ENCODE measurements at regions not wholly inside any gene's neighbourhood (a gene's known extent, or its start where the extent isn't known, plus 50 kb on each side); places are given as distances from the start of the nearest gene placed in this dataset.
A peak's percentile ranks its signal among the peaks of the same experiment; 100 is the strongest.
"Not testable (repeated sequence)": the region's sequence is repeated elsewhere in the genome, so short reads cannot be mapped to it uniquely, and the experiment has no call there.

DNA sequence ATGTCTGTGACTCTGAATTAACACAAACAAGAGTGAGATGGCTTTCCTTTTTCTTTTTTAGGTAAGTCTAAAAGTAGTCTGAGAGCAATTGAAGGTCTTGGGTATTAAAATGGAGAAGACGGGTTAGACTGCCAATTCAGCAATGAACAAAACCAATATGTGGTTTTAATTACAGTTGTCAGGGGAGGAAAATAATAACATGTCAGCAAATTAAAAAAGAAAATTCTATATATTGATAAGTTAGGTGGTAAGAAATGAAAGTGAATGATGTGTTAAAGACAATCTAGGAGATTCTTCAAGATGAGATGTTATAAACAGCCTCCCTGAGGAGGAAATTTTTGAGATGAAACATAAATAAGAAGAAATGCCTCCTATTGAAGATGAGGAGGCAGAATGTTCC lies 150.6 kb upstream of the HSF2 start:
- no peak for DNase-seq (ENCODE audit: low read depth in 2 of 2)

DNA sequence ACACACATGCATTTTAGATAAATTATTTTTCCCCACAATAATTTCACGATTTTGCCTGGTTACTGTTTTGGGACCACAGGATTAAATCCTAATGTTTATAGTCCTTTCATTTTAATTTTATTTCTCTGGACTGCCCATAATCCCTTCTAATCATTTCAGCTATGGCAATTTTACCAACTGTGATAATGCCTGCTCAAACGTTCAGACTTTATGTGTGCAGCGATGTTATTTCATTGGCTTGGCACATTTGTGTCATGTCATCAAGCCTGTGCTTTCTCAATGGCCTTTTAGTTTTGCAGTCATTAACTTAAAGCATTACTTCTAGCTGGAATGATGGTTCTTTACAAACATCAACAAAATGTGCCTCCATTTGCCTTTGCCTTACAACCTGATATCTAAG lies 140.6 kb upstream of the HSF2 start:
- DNase-seq (ENCODE audit: low read depth in 2 of 2): no peak

DNA sequence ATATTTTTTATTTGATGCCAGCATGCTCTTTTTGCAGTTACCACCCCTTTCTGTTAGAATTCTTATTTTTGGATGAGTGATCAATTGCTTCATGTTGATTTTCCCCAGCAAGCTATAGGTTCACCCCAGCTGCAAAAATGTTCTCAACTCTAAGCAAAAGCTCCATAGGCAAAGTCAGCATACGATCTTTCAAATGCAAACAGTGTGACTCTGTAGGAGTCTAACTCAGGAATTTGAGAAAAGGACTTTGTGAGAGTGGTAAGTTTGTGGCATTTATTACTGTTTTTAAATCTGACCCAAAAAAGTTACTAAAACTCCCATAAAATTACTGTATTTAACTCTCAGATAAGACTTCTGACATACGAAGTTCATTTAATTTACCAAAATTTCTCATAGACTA lies 134.9 kb upstream of the HSF2 start:
- no peak for DNase-seq (ENCODE audit: low read depth in 2 of 2)

DNA sequence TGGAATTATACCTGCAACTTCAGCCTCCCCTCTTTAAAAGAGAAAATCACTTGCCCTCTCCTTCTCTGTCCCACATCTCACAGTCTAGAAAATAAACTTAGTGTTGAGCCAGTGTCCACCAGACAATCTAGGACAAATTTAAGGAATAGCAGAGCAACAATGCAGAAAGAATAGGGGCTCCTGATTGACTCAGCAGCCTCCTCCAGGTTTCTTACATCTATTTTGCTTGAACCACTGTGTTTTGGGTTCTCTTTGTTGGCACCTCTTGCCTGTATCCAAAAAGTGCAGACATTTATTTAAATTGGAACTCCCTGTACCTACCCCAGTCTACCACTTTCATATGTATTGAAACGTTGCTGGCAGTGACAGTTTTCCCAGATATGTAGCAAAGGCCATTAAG lies 133.7 kb upstream of the HSF2 start:
- DNase-seq (ENCODE audit: low read depth in 2 of 2): no peak

DNA sequence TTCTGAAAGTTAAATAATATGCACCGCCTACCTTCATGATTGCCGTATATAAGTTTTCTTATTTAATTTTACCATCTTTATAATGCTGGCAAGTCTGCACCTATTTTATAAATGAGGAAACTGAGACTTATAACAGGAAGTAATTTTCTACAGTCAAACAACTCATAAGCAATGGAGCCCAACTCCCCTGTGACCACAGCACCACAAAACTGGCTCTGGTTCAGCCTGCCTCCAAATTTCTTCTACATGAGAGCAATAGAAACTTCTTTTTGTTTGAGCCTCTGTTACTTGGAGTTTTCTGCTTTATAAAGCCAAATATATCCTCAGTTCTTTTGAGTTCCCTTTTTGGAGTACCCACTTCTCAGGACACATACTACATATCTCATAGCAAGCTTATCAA lies 131.1 kb upstream of the HSF2 start:
- DNase-seq (ENCODE audit: low read depth in 2 of 2): no peak

DNA sequence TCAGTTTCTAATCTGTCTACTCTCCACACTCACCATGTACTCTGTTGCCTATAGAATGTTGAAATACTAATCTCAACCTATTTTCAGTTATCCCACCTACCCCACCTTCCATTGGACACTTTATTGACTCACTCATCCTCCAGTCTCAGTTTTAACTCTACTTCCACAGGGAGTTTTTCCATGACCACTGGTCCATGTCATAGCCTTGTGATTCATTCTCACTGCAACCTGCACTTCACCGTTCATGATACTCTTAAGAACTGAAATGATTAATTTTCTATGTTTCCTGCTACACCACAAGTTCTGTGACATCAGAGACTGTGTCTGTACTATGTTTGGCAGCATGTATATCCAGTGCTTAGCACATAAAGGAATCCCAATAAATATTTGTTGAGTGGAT lies 122.8 kb upstream of the HSF2 start:
- no peak for DNase-seq (ENCODE audit: low read depth in 2 of 2)

DNA sequence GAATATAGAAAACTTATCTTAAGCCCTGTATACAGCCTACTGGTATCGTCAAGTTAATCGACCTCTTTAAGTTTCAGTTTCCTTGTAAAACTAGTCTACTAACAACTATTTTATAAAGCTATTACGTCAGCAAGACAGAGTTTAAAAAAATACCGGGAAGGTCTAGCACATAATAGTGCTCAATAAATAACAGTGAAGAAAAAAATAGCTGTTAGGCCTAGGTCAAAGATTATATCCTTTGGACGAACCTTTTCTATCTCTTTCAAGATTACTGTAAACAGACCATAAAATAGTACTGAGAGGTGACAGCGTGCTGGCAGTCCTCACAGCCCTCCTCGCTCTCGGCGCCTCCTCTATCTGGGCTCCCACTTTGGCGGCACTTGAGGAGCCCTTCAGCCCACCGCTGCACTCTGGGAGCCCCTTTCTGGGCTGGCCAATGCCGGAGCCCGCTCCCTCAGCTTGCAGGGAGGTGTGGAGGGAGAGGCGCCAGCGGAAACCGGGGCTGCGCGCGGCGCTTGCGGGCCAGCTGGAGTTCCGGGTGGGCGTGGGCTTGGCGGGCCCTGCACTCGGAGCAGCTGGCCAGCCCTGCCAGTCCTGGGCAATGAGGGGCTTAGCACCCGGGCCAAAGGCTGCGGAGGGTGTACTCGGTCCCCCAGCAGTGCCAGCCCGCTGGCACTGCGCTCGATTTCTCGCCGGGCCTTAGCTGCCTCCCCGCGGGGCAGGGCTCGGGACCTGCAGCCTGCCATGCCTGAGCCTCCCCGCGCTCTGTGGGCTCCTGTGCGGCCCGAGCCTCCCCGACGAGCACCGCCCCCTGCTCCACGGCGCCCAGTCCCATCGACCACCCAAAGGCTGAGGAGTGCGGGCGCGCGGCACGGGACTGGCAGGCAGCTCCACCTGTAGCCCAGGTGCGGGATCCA lies 119.1 kb upstream of the HSF2 start:
- DNase-seq (ENCODE audit: low read depth in 2 of 2): not testable (repeated sequence)

DNA sequence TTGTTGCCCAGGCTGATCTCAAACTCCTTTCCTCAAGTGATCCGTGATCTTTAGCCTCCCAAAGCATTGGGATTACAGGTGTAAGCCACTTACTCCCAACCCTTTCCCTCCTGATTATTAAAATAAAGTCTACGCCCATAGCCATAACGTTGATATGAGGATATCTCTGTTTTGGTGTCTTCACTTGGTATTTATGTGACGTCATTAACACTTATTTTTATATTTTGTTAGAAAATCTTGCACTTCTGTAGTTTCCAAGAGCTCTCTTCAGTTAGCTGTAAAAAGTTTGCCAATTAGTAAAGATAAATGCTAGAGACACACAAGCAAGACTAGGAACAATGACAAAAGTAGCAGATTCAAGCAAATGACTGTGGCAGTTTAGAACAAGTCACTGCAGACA lies 115.6 kb upstream of the HSF2 start:
- DNase-seq (ENCODE audit: low read depth in 2 of 2): no peak

DNA sequence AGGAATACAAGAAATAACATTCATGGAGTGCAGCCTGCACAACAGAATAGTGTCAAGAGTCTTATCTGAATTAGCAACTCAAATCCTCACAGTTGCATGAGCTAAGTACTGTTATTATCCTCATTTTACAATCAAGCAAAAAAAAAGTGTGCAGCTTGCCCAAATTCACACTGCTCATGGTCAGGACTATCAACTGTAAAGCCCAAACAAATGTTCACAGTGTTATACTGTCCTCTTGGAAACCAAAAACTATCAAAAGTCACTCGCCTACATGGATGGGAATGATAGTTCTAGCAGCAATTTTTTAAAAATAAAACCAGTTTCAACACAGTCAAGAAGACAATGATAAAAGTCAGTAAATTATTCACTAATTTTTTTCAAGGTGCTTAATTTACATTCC lies 114.6 kb upstream of the HSF2 start:
- no peak for DNase-seq (ENCODE audit: low read depth in 2 of 2)

DNA sequence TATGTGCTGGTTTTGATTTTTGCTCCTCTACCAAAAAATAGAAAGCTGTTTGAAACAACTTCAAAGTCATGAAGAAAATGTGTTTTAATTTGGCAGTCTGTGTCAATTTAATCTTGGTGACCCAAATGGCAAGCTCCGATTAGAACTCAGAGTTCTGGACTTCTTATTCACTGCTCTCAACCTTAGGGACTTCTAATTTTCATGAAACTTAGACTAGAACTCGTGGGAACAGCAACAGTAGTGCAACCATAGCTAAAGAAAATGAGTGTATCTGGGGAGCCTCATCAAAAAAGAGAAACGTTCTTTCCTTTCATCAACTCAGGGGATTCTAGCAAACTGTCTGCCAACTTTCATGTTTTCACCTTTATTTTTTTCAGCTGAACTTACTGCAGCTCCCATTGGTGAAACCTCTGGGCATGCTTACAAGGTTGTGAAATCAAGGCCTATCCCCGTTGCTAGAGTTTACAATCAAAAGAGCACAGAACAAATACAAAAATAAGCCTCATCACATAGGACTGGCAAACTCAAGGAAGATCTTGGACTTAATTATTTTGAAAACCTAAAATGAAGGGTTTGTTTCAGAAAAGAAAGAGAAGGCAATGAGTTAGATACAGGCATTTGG lies 114.0 kb upstream of the HSF2 start:
- no peak for DNase-seq (ENCODE audit: low read depth in 2 of 2)

DNA sequence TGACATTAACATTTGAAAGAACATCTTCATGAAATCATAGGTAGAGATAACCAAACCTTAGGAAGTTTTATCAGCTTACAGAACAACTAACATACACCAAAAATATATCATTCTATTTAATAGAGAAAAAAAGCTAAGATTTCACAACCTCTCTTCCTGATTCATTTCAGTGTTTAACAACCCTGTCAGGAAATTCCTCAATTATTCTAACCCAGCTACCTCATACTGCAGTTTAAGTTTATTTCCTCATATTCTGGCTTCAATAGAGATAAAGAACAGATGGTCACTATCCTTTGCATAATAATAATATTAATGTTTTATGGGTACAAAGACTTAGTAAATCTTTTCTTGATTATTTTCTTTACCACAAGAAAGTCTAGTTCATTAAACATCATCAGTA lies 112.9 kb upstream of the HSF2 start:
- DNase-seq (ENCODE audit: low read depth in 2 of 2): no peak

DNA sequence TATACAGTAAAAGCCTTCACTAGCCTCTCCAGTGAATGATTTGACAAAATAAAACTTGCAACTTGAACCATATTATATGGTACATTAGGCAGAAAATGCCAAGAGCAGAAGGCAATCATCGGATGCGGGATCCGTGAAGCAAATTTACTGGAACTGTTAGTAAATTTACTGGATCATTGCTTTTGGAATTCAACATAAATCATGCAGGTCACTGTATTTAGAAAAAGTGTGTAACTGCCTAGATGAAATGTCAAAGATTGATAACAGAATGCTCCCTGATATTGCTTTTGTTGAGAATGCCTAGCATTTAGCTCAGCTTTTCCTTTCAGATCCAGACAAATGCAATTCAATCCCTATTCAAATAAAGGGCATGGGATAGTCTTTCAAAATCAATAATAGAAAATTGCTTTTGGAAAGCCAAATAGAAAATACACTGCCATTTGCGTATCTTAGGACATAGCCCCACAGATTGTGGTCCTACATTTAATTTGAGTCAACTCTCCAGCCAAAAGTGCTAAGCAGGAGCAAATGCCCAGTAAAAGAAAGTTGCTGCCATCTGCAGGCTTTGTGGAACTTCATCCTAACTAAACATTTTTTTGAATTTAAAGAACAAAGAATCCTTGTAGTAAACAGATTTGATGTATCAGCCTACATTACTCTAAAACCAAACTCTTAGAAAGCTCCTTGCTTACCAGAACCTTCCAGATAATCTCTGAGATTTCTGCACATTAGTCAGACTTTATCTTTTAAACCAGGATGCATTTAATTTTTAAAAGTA lies 109.5 kb upstream of the HSF2 start:
- DNase-seq (ENCODE audit: low read depth in 2 of 2): no peak

DNA sequence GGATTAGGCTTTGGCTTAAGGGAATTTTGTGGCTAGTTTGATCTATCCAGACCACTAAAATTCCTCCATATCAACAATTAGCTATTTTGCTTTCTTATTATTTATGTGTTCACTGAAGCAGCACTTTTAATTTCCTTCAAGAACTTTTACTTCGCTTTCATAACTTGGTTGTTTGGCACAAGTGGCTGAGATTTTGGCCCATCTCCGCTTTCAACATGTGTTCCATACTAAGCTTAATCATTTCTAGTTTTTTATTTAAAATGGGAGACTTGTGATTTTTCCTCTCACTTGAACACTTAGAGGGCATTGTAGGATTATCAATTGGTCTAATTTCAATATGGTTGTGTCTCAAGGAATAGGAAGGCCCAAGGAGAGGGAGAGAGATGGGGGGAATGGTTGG lies 102.4 kb upstream of the HSF2 start:
- DNase-seq (ENCODE audit: low read depth in 2 of 2): no peak

DNA sequence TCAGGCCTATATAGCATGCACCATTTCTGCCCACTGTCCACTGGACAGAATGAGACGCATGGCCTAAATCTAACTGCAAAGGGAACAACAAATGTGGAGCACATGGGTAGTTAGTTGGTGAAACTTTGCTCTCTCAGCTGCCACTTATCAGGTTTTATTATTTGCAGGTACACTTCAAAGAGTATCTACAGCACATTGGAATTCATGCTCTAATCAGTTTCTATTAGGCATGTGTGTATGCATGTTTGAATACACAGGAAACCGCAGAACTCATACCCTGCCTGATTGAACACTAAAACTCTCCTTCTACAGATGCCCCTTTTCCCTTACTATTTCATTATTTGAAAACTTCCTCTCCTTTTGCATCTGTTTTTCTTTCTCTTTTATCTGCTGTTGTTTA lies 97.4 kb upstream of the HSF2 start:
- no peak for DNase-seq (ENCODE audit: low read depth in 2 of 2)

DNA sequence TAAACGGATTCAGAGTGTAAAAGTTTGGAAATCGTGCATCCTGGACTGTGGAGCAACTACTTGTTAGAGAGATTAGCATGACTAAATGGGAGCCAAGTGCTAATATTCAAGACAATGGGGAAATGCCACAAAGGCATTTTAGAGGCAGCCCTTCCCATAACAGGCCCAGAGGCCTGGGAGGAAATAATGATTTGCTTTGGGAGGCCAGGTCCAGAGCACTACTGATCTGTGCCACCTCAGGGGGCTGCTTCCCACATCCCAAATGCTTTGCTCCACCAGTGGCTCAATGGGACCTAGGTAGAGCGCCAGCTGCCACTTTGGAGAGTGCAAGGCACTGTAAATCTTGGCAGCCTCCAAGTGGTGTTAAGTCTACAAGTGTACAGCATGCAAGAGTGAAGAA lies 91.9 kb upstream of the HSF2 start:
- DNase-seq (ENCODE audit: low read depth in 2 of 2): no peak

DNA sequence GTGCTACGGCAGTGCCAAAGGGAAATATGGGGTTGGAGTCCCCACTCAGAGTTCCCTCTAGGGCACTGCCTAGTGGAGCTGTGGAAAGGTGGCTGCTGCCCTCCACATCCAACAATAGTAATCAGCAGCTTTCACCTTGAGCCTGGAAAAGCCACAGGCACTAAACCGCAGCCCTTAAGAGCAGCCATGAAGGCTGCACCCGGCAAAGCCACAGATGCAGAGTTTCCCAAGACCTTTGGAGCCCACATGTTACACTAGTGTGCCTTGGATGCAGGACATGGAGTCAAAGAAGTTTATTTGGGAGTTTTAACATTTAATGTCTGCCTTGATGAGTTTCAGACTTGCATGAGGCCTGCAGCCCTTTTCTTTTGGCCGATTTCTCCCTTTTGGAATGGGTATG lies 91.4 kb upstream of the HSF2 start:
- DNase-seq (ENCODE audit: low read depth in 2 of 2): no peak

DNA sequence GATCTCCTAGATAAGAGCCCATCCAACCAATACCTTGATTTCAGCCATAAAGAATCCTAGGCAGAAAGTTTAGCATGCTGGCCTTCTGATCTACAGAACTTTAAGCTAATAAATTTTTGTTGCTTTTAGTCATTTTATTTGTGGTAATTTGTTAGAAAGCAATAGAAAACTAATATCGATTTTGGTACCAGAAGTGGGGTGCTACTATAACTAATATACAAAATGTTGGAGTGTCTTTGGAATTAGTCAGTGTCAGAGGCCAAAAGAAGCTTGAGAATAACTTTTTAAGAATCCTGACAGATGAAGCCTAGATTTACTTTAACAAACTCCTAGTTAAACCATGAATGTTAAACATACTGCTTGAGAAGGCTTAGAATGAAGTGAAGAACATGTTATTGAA lies 83.6 kb upstream of the HSF2 start:
- DNase-seq (ENCODE audit: low read depth in 2 of 2): no peak

DNA sequence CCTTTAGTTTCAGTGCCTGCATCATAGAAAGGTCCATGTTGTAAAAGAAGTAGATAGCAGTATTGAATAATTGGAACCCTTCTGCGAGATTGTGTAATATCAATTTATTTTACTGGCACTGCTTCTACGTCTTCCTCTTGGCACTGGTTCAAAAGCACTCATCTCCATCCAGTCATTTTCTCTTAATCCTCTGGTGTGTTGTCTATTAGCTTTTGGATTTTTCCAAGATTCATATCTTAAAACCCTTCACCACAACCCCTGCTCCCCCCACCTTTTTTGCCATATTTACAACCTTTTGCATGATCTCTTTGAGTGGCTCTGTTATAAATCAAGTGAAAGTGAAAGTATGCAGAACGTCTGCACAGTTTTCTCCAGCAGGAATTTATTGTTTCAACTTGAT lies 76.6 kb upstream of the HSF2 start:
- DNase-seq (ENCODE audit: low read depth in 2 of 2): peak; percentile 24 to 28

DNA sequence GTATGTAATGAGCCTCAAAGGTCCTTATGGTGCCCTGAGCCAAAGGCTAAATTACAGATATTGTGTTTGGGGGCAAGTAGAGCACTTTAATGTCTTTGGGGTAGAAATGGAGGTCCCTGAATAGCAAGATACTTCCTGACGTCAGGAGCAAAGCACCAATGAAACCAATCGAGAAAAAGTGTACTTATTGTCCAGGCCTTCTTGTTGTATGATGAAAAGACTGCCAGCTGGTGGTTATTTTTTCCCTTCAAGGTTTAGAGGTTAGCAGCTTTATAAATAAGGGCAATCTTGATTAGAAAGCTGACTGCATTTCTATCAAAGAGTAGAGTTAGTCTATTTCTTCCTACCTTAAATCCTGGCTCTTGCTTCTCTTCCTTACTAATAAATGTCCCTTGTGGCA lies 76.1 kb upstream of the HSF2 start:
- DNase-seq (ENCODE audit: low read depth in 2 of 2): no peak

DNA sequence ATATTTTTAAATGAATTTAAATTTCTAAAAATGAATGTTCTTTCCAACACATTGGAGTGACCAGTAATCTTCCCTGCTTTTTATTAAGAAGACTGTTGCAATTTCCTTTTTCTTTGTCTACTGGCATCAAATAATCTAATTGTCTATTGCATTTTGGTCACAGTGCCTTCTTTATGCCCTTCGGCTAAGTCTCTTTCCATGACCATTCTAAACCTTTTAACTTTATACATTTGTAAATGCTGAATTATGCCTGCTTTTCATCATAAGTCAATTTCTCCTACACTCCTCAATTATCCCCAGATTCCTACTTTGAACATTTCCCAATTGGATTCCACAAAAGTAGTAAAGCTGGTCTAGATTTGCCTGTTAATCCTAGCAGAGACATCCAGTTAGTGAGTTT lies 69.1 kb upstream of the HSF2 start:
- DNase-seq (ENCODE audit: low read depth in 2 of 2): no peak

DNA sequence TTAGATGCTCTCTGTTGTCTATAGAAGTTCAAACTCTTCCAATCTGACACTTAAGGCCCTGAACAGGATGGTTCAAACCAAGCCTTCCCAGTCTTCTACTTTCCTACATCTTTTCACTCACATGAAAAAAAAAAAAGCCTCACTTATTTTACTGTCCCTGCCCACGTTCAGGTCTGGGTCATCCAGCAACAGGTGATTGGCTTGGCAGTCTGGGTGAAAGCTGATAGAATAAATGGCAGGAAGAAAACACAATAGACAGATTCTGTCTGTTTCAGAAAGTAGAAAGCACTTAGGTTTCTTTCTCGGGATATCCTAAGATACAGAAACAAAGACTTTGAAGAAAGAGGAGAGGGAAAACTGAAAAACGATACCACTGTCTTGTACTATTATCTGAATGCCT lies 61.8 kb upstream of the HSF2 start:
- no peak for DNase-seq (ENCODE audit: low read depth in 2 of 2)

DNA sequence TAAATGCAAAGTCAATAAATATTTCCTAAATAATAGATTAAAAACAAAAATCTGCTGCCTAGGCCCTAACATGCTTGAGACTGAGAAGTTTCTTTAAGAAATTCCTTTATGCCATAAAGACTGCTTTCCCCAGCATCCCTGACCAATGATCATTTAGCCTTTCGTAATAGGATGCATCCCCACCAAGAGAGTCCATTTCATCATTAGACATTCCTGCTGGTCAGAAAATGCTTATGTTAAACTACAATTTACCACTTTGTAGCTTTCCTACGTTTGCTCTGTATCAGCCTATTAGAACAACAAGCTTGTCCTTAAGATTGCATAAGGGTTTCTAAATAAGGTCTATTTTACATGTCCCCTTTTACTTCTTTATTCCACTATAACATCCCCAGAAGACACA lies 59.8 kb upstream of the HSF2 start:
- DNase-seq (ENCODE audit: low read depth in 2 of 2): no peak

DNA sequence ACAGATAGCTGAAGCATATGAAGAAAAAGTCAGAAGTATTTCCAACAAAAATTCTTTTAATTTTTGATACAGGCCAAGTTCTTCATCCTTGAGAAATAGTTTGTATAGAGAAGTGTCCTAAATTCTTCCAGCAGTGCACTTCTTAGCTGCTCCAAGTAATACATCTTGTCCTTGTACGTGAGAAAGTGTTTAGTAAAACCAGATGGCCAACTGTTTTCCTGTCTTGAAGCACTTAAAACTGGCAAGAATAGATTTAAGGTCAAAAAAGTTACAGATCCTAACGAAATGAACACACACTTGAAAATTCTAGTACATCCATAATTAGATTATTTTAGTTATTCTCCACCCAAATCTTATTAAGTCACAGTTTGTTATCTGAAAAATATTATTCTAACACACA lies 52.2 kb upstream of the HSF2 start:
- peak in 1 of 2 experiments; percentile 2 for DNase-seq (ENCODE audit: low read depth in 2 of 2)

Measured in fibroblast of skin of left biceps (primary cell).